ENCODE measurements at regions not wholly inside any gene's neighbourhood (a gene's known extent, or its start where the extent isn't known, plus 50 kb on each side); places are given as distances from the start of the nearest gene placed in this dataset.

GRCh38 chr11:92536883-92537282 is 312.3 kb downstream of the FAT3 start:
- TF ChIP-seq CTCF (IDR thresholded peaks at IDR 0.05; ENCODE audit: control extremely low read depth, extremely low read depth, low read depth, missing control alignments), result no peak
- no peak for DNase-seq (ENCODE audit: extremely low spot score)
- CTCF ChIA-PET, result interaction anchor here (0.8 to 2.2 kb wide), 4 partner anchors 10 to 25 kb away, joined by 3 to 5 read pairs (median 3); no protein-coding TSS in a partner anchor
- POLR2A ChIA-PET, result no interaction called here

GRCh38 chr11:92540096-92540495 is 315.5 kb downstream of the FAT3 start:
- no peak for TF ChIP-seq CTCF (IDR thresholded peaks at IDR 0.05; ENCODE audit: control extremely low read depth, extremely low read depth, low read depth, missing control alignments)
- ChIA-PET POLR2A (no interaction called here), CTCF (no interaction called here)
- DNase-seq (ENCODE audit: extremely low spot score), result no peak

GRCh38 chr11:92545906-92546471 is 321.4 kb downstream of the FAT3 start:
- DNase-seq (ENCODE audit: extremely low spot score), result no peak
- TF ChIP-seq CTCF (IDR thresholded peaks at IDR 0.05; ENCODE audit: control extremely low read depth, extremely low read depth, low read depth, missing control alignments), result no peak
- ChIA-PET POLR2A (no interaction called here), CTCF (interaction anchor here (1.0 to 1.6 kb wide), 3 partner anchors 9 to 18 kb away, joined by 3 to 5 read pairs (median 3); no protein-coding TSS in a partner anchor)

- DNase-seq (ENCODE audit: extremely low spot score), result no peak
- POLR2A ChIA-PET, result no interaction called here
- CTCF ChIA-PET, result interaction anchor here (1.0 to 1.6 kb wide), 3 partner anchors 9 to 19 kb away, joined by 3 to 5 read pairs (median 3); no protein-coding TSS in a partner anchor
- TF ChIP-seq CTCF (IDR thresholded peaks at IDR 0.05; ENCODE audit: control extremely low read depth, extremely low read depth, low read depth, missing control alignments), result no peak
Observed at GRCh38 chr11:92546603-92547002, 322.0 kb downstream of the FAT3 start.

GRCh38 chr11:92550411-92550810 is 325.8 kb downstream of the FAT3 start:
- CTCF ChIA-PET, result no interaction called here
- POLR2A ChIA-PET, result no interaction called here
- DNase-seq (ENCODE audit: extremely low spot score), result no peak
- TF ChIP-seq CTCF (IDR thresholded peaks at IDR 0.05; ENCODE audit: control extremely low read depth, extremely low read depth, low read depth, missing control alignments), result no peak

- no peak for TF ChIP-seq CTCF (IDR thresholded peaks at IDR 0.05; ENCODE audit: control extremely low read depth, extremely low read depth, low read depth, missing control alignments)
- POLR2A ChIA-PET, result no interaction called here
- DNase-seq (ENCODE audit: extremely low spot score), result no peak
- CTCF ChIA-PET, result no interaction called here
Observed at GRCh38 chr11:92550871-92551270, 326.3 kb downstream of the FAT3 start.
